K562 (cell line): ENCODE measurements at regions not wholly inside any gene's neighbourhood (a gene's known extent, or its start where the extent isn't known, plus 50 kb on each side); places are given as distances from the start of the nearest gene placed in this dataset.

Experiments used
- ATAC-seq: fragments of 200-7000 bp; cut with Tn5 transposase; 3 replicates; pipeline ENCODE4 v1.9.1; 2020; ENCODE audit warnings: moderate library complexity
- BruUV-seq: library from RNA; stranded (reverse); fragments of 400-500 nt; replicated peaks from 2 replicates; lab custom pipeline; 2021; lab: Mats Ljungman, UMichigan
- CTCF ChIA-PET: fragments of 300-600 bp; formaldehyde crosslinking; extraction: SDS; loops from one replicate; lab custom pipeline; 2021; ENCODE audit warnings: low intra/inter-chr PET ratio; lab: Yijun Ruan, JAX
- POLR2A ChIA-PET: fragments of 300-600, 350-650 bp; sonication (Branson Sonifier 250); formaldehyde crosslinking; extraction: SDS; loops from one replicate; lab custom pipeline; 2021; ENCODE audit warnings: antibody characterized with exemption, inconsistent platforms; lab: Yijun Ruan, JAX
- DNase-seq, 4 experiments: peaks; one replicate each; pipeline versions ENCODE4 v3.0.0 to v3.0.0-alpha.2; 2011 to 2018; ENCODE audit warnings: low spot score in 3 of 4, mixed read lengths in 3 of 4; ENCODE audit errors: extremely low read depth in 1 of 4
- FAIRE-seq: peaks from 2 replicates; lab custom pipeline; 2011; peaks lifted over from hg19 to GRCh38; lab: Jason Lieb, UNC
- H2AFZ ChIP-seq: 2 replicates; pipeline ENCODE4 v1.6.0; 2011; ENCODE audit warnings: low read depth, low read length, control low read depth, inconsistent platforms
- H3K27ac ChIP-seq: fragments of 200-600 bp; 3 replicates; pipeline ENCODE4 v1.8.0; 2011; ENCODE audit warnings: low read depth, mild to moderate bottlenecking, control low read depth, inconsistent platforms, low read length, moderate library complexity, mixed read lengths; ENCODE audit errors: extremely low read depth
- H3K27me3 ChIP-seq, 2 experiments: fragments of 300-600 bp in 1 of 2; 2 replicates in 1 of 2; 3 replicates in 1 of 2; pipeline versions ENCODE4 v1.6.0 to v1.8.0; 2011; ENCODE audit warnings: inconsistent platforms in 2 of 2, low read length in 2 of 2, mild to moderate bottlenecking in 1 of 2, mixed read lengths in 1 of 2, moderate library complexity in 1 of 2; ENCODE audit not compliant: control insufficient read depth in 2 of 2, insufficient read depth in 2 of 2
- H3K36me3 ChIP-seq: fragments of 300-600 bp; 3 replicates; pipeline ENCODE4 v1.8.0; 2011; ENCODE audit warnings: mild to moderate bottlenecking, low read length, inconsistent platforms; ENCODE audit not compliant: control insufficient read depth, insufficient read depth
- H3K4me1 ChIP-seq, 2 experiments: fragments of 200-600 bp in 1 of 2; replicated peaks in 1 of 2; 2 replicates in 1 of 2; 3 replicates in 1 of 2; pipeline versions ENCODE4 v1.5.1 to v1.8.0; 2011; ENCODE audit warnings: inconsistent platforms in 2 of 2, low read length in 2 of 2, mild to moderate bottlenecking in 1 of 2, mixed read lengths in 1 of 2, moderate library complexity in 1 of 2; ENCODE audit not compliant: control insufficient read depth in 2 of 2, insufficient read depth in 2 of 2
- H3K4me2 ChIP-seq: 2 replicates; pipeline ENCODE4 v1.6.1; 2011; ENCODE audit warnings: low read length, control low read depth, inconsistent platforms, mixed read lengths; ENCODE audit not compliant: insufficient read depth
- H3K4me3 ChIP-seq: fragments of 200-600 bp; sonication (generic), shearing (Covaris generic); 2 replicates; pipeline ENCODE4 v1.5.1; 2016; ENCODE audit warnings: control low read depth, inconsistent platforms
- H3K79me2 ChIP-seq: fragments of 200-600 bp; 3 replicates; pipeline ENCODE4 v1.8.0; 2011; ENCODE audit warnings: low read length, inconsistent platforms; ENCODE audit not compliant: control insufficient read depth, insufficient read depth
- H3K9ac ChIP-seq, 2 experiments: 2 replicates each; pipeline versions ENCODE4 v1.6.0 to v1.6.1; 2011; ENCODE audit warnings: low read depth in 2 of 2, low read length in 2 of 2, control low read depth in 1 of 2, inconsistent platforms in 1 of 2, mild to moderate bottlenecking in 1 of 2, mixed read lengths in 1 of 2; ENCODE audit not compliant: insufficient read depth in 1 of 2
- H3K9me1 ChIP-seq: one replicate; pipeline ENCODE4 v1.6.0; 2011; ENCODE audit warnings: inconsistent platforms, mild to moderate bottlenecking, low read length, moderate library complexity; ENCODE audit not compliant: control insufficient read depth, insufficient read depth
- H3K9me3 ChIP-seq: replicated peaks from 2 replicates; pipeline ENCODE4 v1.5.1; 2011; ENCODE audit warnings: low read depth, low read length, inconsistent platforms; ENCODE audit not compliant: control insufficient read depth, insufficient read depth
- H4K20me1 ChIP-seq: replicated peaks from 2 replicates; pipeline ENCODE4 v1.6.1; 2011; ENCODE audit warnings: low read length, inconsistent platforms, mixed read lengths; ENCODE audit not compliant: control insufficient read depth, insufficient read depth
- CBFA2T3 ChIP-seq: fragments of 450-650 bp; IDR thresholded peaks from 2 replicates; pipeline ENCODE4 v1.6.1; 2017
- CBX3 ChIP-seq, 2 experiments: IDR thresholded peaks; 1 replicate in 1 of 2; 2 replicates in 1 of 2; pipeline ENCODE4 v1.6.1; 2012; ENCODE audit warnings: inconsistent platforms in 2 of 2, low read length in 2 of 2, borderline replicate concordance in 1 of 2, control low read depth in 1 of 2
- CBX5 ChIP-seq: IDR thresholded peaks from 2 replicates; pipeline ENCODE4 v1.6.1; 2014; ENCODE audit warnings: low read depth, borderline replicate concordance
- GABPA ChIP-seq: fragments of 200-800 bp; sonication (Bioruptor generic); conservative IDR thresholded peaks from 2 replicates; pipeline ENCODE4 v1.6.1; 2016; ENCODE audit warnings: low read depth, missing genetic modification characterization, missing compliant biosample characterization
- POLR2A ChIP-seq: fragments of 450-650 bp; conservative IDR thresholded peaks from 2 replicates; pipeline ENCODE4 v1.6.1; 2016
- TOE1 ChIP-seq, 2 experiments: fragments of 450-650 bp in 1 of 2; sonication (generic) in 1 of 2; formaldehyde crosslinking in 1 of 2; IDR thresholded peaks; 2 replicates each; pipeline versions ENCODE4 v1.7.1 to v1.8.0; 2016 to 2022; ENCODE audit warnings: borderline replicate concordance in 2 of 2, mild to moderate bottlenecking in 2 of 2, antibody characterized with exemption in 1 of 2, inconsistent platforms in 1 of 2, low read depth in 1 of 2, missing genetic modification reagents in 1 of 2, moderate library complexity in 1 of 2
- ZNF24 ChIP-seq: fragments of 450-650 bp; IDR thresholded peaks from 2 replicates; pipeline ENCODE4 v1.6.1; 2016
- ZNF311 ChIP-seq: fragments of 250-450 bp; sonication (Bioruptor Pico); IDR thresholded peaks from 2 replicates; pipeline ENCODE4 v1.4.0; 2020; ENCODE audit warnings: mild to moderate bottlenecking, moderate library complexity
- ZNF609 ChIP-seq: sonication (generic); formaldehyde crosslinking; IDR thresholded peaks from 2 replicates; pipeline ENCODE4 v1.8.1; 2023; ENCODE audit warnings: missing genetic modification reagents, mild to moderate bottlenecking, borderline replicate concordance
- ZNF766 ChIP-seq: fragments of 200-800 bp; sonication (Bioruptor generic); conservative IDR thresholded peaks from 2 replicates; pipeline ENCODE4 v1.6.1; 2016; ENCODE audit warnings: missing genetic modification characterization, missing compliant biosample characterization
- WGBS: fragments of 100-300 bp; shearing (Covaris generic); methylation state at CpG from one replicate; pipeline ENCODE4 v1.1.6; 2016; ENCODE audit warnings: low coverage, mixed read lengths; ENCODE audit not compliant: insufficient coverage; ENCODE audit errors: missing lambda C conversion rate; 5-methylcytosine and 5-hydroxymethylcytosine counted together
- in situ Hi-C: fragments of 300-500 bp; cut with MboI; formaldehyde crosslinking; loops from 4 replicates; pipeline ENCODE4 v1.15.0; 2018; ENCODE audit warnings: inconsistent platforms, mixed read lengths
- intact Hi-C: fragments of 100-400 bp; cut with micrococcal nuclease; formaldehyde crosslinking; loops from 2 replicates; pipeline ENCODE4 v1.14.2; 2022

GRCh38 chr1:55825461-55825860 lies 610.3 kb upstream of the USP24 start:
- Histone ChIP-seq H3K27me3 (no peaks in the 10 kb centered on the region), H3K4me2 (no peak overlapping the region), H3K9ac (no peak overlapping the region), H2AFZ (no peak overlapping the region), H3K27ac (no peak overlapping the region), H4K20me1 (no peaks in the 10 kb centered on the region), H3K79me2 (no peaks in the 10 kb centered on the region), H3K36me3 (no peaks in the 10 kb centered on the region), H3K4me1 (no peaks in the 10 kb centered on the region)
- intact Hi-C loops, result no loop called here
- DNase-seq, result no peak
- POLR2A ChIA-PET, result no interaction called here
- CTCF ChIA-PET, result no interaction called here
- BruUV-seq, result no TSS peak
- 0% methylated on average over 1 of the region's 1 CpG for WGBS
- no peak for FAIRE-seq
- TF ChIP-seq GABPA (tag) (no peak), CBX5 (no peak), CBX3 (IDR thresholded peaks at IDR 0.05; ENCODE audit: borderline replicate concordance in 1 of 2, low read length in 2 of 2) (no peak), CBFA2T3 (no peak), POLR2A (no peak), ZNF24 (no peak), ZNF609 (CRISPR knock-in tag) (no peak), TOE1 (IDR thresholded peaks at IDR 0.05; ENCODE audit: borderline replicate concordance) (no peak), TOE1 (CRISPR knock-in tag; IDR thresholded peaks at IDR 0.05; ENCODE audit: borderline replicate concordance, low read depth) (no peak), ZNF766 (CRISPR knock-in tag) (no peak), ZNF311 (CRISPR knock-in tag) (no peak)
- TF ChIP-seq, all 486 proteins: peak for 0
- Histone ChIP-seq H3K9me3 (no peaks in the 10 kb centered on the region), H3K9me1 (no peaks in the 10 kb centered on the region), H3K4me3 (no peak overlapping the region)
- ATAC-seq, result no peak
- in situ Hi-C loops, result no loop called here
